DMS79 treated with DMSO at 0.1 percent for 48 hours (cell line): ENCODE measurements at regions not wholly inside any gene's neighbourhood (a gene's known extent, or its start where the extent isn't known, plus 50 kb on each side); places are given as distances from the start of the nearest gene placed in this dataset.
"Not testable (repeated sequence)": the region's sequence is repeated elsewhere in the genome, so short reads cannot be mapped to it uniquely, and the experiment has no call there.

Source experiments
- DNase-seq: peaks from one replicate; lab custom pipeline; 2025; lab: John Stamatoyannopoulos, UW

- DNase-seq: no peak
These were observed 93.8 kb upstream of the MDM1 start for GRCh38 chr12:68425998-68426397.

DNA sequence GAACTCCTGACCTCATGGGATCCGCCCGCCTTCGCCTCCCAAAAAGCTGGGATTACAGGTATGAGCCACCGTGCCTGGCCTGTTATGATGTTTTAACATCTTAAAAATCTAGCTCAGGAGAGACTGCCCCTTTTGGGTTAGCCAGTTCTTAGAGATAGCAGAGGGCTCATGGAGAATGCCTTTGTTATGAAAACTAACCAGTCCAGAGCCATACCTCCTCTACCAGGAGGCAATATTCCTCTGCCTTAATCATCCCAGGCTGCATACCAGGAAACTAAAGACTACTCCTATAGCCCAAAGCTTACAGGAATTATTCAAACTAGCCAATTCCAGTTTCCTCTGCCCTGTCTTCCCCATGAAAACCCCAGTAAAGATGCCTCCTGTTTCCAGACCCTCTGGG lies 96.0 kb upstream of the MDM1 start:
- no peak for DNase-seq

DNA sequence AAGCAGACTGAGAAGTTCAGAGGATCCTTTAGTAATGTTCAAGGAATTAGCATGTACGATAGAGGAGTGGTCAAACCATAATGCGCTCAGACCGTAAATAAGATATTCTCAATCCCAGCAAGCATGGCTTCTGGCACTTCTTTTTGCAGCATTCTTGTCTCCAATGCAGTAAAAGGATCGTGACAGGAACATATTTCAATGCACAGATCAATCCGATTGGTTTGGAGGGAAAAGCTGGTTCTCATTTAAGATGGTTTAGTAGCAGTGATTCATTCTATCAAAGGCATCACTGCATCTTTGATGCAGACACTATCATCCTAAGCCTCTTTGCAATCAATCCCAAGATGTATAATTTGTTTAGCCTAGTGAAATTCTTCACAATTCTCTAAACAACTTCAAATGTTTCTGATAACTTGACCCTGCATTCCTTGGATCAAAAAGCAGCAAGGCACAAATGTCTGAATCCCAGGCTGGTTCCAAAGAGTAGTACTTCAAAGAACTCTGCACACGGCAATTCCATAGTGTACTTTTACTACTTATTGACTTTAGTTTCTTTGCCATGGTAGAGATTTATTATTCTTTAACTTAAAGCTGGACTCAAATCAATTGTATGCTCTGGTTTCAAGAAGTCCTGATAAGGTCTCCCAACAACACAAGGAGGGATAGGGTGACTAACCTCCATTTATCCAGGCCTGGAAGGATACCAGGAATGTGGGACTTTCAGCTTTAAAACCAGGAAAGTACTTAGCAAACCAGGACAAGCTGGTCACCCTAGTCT lies 96.8 kb upstream of the MDM1 start:
- DNase-seq: no peak

DNA sequence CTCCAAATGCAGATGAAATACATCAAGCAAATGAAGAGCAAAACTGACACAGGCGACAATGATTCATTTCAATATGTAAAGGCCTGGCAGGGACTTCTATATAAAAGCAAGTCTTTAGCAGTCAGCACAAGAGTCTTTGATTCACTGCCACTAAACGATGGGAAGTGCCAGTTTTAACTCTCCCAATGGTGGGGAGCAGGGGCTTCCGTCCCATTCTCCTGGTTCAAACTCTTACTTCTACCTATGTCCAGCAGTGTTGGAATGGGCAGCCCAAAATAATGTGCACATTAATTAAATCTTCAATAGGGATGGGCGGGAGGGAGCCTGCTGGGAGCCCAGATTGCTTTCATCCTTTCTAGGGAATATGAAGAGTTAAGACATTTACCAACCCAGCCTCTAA lies 97.5 kb upstream of the MDM1 start:
- DNase-seq: no peak

- DNase-seq: no peak
These were observed 99.6 kb upstream of the MDM1 start for GRCh38 chr12:68431786-68432185.

DNA sequence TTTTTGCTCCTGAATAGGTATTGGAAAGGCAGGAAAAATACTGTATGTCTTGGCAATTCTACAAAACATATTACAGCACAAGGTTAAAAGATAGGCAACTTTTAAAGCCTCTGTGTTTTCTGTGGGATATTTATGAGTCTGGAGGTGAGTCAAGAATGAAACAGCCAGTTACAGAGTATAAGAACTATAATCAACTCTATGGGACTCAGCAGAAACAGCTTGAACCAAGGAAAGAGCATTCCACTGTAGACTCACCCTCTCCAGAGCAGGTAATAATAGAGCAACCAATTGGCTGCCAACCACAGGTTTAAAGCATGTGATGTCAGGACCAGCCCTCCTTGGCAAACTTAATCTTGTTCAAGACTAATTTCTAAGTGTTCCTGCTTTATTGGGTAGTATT lies 100.5 kb upstream of the MDM1 start:
- DNase-seq: no peak

GRCh38 chr12:68434391-68435298 lies 102.5 kb upstream of the MDM1 start:
- DNase-seq: no peak

- no peak for DNase-seq
These were observed 103.1 kb upstream of the MDM1 start for GRCh38 chr12:68435299-68435637.

- DNase-seq: no peak
These were observed 103.7 kb upstream of the MDM1 start for GRCh38 chr12:68435816-68436215.

- DNase-seq: no peak
These were observed 106.4 kb upstream of the MDM1 start for GRCh38 chr12:68438601-68439000.

DNA sequence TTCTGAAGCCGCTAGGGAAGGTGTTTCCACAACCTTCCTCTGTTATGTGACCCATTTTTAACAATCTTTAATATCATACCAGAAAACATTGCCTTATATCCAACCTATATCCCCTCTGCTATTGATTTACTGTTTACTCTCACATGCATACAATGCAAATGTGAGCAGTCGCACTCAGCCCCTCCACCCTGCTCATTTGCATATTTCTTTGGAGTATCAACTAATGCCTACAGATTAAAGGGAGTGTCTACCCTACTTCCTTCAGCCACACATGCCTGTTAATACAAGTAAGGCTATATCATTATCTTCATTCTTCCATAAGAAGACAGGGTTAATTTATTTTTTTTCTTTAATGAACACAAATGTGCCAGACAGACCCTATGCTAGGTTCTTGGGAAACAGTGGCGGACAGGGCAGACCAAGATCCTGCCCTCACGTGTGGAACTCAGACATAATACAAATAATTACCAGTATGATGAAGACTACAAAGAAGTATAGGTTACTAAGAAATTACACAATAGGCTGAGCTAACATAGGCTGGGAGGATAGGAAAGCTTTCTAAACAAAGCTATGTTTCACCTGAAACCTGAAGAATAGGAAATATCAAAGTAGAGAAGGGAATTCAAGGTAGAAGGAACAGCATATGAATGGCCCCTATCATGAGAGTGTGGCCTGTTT lies 107.3 kb upstream of the MDM1 start:
- DNase-seq: no peak

DNA sequence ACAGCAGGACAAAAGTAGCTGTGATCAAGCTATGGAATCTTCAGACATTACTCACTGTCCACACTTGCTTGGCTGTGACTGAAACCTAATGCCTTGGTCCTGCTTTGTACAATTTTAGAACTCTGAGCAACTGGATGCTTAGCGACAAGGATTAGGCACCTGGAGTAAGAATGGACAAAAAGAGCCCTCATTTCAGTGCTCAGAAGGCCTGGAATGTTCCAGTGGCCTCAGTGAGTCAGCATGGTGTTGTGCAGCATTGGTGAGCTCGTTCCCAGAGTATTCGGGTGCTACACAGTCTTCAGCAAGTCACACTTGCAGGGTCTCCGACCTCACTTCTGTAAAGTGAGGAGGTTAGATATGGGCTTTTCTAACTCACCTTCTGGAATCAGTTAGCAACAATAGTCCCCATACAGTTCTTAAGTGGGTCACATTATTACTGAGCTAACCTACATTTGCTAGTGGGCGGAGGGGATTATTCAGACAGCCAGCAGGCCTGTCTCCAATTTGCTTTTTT lies 108.0 kb upstream of the MDM1 start:
- no peak for DNase-seq

GRCh38 chr12:68441167-68441566 lies 109.0 kb upstream of the MDM1 start:
- DNase-seq: no peak

DNA sequence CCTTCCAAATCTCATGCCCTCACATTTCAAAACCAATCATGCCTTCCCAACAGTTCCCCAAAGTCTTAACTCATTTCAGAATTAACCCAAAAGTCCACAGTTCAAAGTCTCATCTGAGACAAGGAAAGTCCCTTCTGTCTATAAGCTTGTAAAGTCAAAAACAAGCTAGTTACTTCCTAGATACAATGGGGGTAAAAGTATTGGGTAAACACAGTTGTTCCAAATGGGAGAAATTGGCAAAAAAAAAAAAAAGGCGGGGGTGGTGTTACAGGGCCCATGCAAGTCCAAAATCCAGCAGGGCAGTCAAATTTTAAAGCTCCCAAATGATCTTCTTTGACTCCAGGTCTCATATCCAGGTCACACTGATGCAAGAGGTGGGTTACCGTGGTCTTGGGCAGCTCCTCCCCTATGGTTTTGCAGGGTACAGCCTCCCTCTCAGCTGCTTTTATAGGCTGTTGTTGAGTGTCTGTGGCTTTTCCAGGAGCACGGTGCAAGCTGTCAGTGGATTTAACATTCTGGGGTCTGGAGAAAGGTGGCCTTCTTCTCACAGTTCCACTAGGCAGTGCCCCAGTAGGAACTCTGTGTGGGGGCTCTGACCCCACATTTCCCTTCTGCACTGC lies 110.3 kb upstream of the MDM1 start:
- not testable (repeated sequence) for DNase-seq

GRCh38 chr12:68443695-68444094 lies 111.5 kb upstream of the MDM1 start:
- not testable (repeated sequence) for DNase-seq

DNA sequence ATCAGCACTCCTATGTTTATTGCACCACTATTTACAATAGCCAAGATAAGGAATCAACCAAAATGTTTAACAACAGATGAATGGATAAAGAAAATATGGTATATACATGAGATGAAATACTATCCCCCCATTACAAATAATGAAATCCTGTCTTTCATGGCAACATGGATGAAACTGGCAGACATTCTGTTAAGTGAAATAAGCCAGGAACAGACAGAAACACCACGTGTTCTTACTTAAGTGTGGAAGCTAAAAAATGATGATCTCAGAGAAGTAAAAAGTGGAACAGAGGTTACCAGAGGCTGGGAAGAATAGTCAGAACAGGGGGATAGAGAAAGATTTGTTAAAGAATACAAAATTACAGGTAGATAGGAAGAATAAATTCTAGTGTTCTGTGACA lies 113.7 kb upstream of the MDM1 start:
- DNase-seq: no peak

- DNase-seq: no peak
These were observed 114.2 kb upstream of the MDM1 start for GRCh38 chr12:68446384-68446783.

DNA sequence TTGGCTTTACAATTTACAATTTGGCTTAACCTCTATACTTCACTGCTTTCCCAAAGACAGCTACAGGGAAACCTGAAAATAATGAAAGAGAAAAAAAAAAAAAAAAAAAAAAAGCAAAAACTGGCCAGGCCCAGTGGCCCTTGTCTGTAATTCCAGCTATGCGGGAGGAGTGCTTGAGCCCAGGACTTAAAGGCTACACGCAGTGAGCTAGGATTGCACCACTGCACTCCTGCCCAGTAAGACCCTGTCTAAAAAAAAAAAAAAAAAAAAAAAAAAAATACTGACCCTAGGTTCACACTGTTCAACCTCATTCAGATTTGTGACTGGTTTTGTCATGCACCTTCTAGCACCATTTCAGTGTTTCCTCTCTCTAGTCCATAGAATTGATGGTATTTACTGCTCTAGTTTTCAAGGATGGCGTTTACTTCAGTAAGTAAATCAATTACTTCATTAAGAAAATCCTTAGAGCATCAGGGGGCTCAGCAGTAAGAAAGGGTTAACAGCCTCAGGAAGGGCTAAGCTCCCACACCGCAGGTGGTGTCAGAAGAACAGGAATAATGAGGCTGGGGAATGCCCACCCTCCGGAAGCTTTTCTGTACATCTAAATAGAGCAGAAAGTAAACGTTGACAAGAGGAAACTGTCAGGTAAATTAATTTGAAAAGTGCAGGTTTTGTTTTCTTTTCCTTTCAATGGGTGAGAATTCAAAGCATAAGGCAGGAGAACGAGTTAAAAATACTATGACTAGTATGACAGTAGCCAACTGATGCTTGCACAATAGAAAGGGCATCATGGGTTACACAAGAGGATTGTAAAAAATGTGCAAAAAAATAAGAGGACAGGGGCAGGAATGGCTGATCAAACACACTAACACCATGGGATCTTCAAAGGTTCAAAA lies 115.0 kb upstream of the MDM1 start:
- DNase-seq: no peak

- DNase-seq: no peak
These were observed 115.7 kb upstream of the MDM1 start for GRCh38 chr12:68447797-68448260.

GRCh38 chr12:68449196-68449595 lies 117.0 kb upstream of the MDM1 start:
- no peak for DNase-seq

- DNase-seq: no peak
These were observed 118.7 kb upstream of the MDM1 start for GRCh38 chr12:68450947-68451260.
